GM12878 (cell line): ENCODE measurements at regions not wholly inside any gene's neighbourhood (a gene's known extent, or its start where the extent isn't known, plus 50 kb on each side); places are given as distances from the start of the nearest gene placed in this dataset.

ENCODE experiments used
- CTCF ChIP-seq, 3 experiments: IDR thresholded peaks in 2 of 3; conservative IDR thresholded peaks in 1 of 3; 2 replicates each; pipeline ENCODE4 v1.5.1; 2011; ENCODE audit warnings: low read depth in 3 of 3, low read length in 3 of 3, mild to moderate bottlenecking in 3 of 3, control low read depth in 2 of 3, moderate library complexity in 2 of 3, inconsistent platforms in 1 of 3, mixed read lengths in 1 of 3; ENCODE audit not compliant: control insufficient read depth in 2 of 3, insufficient read depth in 1 of 3; ENCODE audit errors: extremely low read depth in 1 of 3
- EED ChIP-seq: sonication (generic); IDR thresholded peaks from 2 replicates; pipeline ENCODE4 v1.6.1; 2016; ENCODE audit warnings: antibody characterized with exemption, low read depth
- FOXK2 ChIP-seq: fragments of 450-650 bp; IDR thresholded peaks from 2 replicates; pipeline ENCODE4 v1.6.1; 2017; ENCODE audit warnings: mild to moderate bottlenecking, moderate library complexity
- FOXM1 ChIP-seq: IDR thresholded peaks from 2 replicates; pipeline ENCODE4 v1.6.1; 2012; ENCODE audit warnings: low read depth, mild to moderate bottlenecking, inconsistent platforms, low read length, moderate library complexity
- MXI1 ChIP-seq: fragments of 150-350 bp; IDR thresholded peaks from 2 replicates; pipeline ENCODE4 v1.6.1; 2011; ENCODE audit warnings: low read depth, mild to moderate bottlenecking, inconsistent platforms, low read length, improper control_type of control experiment
- NR2C2 ChIP-seq: IDR thresholded peaks from 2 replicates; pipeline ENCODE4 v1.6.1; 2011; ENCODE audit warnings: borderline replicate concordance, low read depth; ENCODE audit not compliant: control insufficient read depth, insufficient read length
- POLR2A ChIP-seq: IDR thresholded peaks from 2 replicates; pipeline ENCODE4 v1.6.1; 2011; ENCODE audit warnings: low read depth, mild to moderate bottlenecking, low read length
- RAD21 ChIP-seq: IDR thresholded peaks from 2 replicates; pipeline ENCODE4 v1.6.1; 2011; ENCODE audit warnings: mild to moderate bottlenecking, low read depth, low read length, moderate library complexity; ENCODE audit not compliant: insufficient read depth
- REST ChIP-seq: IDR thresholded peaks from 2 replicates; pipeline ENCODE4 v1.6.1; 2012; ENCODE audit warnings: mild to moderate bottlenecking, low read depth, low read length
- TAF1 ChIP-seq: IDR thresholded peaks from 2 replicates; pipeline ENCODE4 v1.6.1; 2011; ENCODE audit warnings: mild to moderate bottlenecking, low read depth, low read length, borderline replicate concordance
- TCF7 ChIP-seq: IDR thresholded peaks from 2 replicates; pipeline ENCODE4 v1.6.1; 2014; ENCODE audit warnings: antibody characterized with exemption, borderline replicate concordance

- TF ChIP-seq REST (no peak), POLR2A (no peak), FOXK2 (no peak), TCF7 (no peak), CTCF (IDR thresholded peaks at IDR 0.05 in 2 of 3, conservative IDR thresholded peaks at IDR 0.05 in 1 of 3; ENCODE audit: control insufficient read depth in 2 of 3, extremely low read depth in 1 of 3, insufficient read depth in 1 of 3, low read depth in 3 of 3, low read length in 3 of 3) (no peak), EED (no peak), FOXM1 (no peak), MXI1 (no peak), RAD21 (no peak), NR2C2 (no peak), TAF1 (no peak)
Measured at GRCh38 chr2:103293067-103293741, 531.4 kb downstream of the TMEM182 start.
